ENCODE measurements at regions not wholly inside any gene's neighbourhood (a gene's known extent, or its start where the extent isn't known, plus 50 kb on each side); places are given as distances from the start of the nearest gene placed in this dataset.
"Not testable (repeated sequence)": the region's sequence is repeated elsewhere in the genome, so short reads cannot be mapped to it uniquely, and the experiment has no call there.

DNA sequence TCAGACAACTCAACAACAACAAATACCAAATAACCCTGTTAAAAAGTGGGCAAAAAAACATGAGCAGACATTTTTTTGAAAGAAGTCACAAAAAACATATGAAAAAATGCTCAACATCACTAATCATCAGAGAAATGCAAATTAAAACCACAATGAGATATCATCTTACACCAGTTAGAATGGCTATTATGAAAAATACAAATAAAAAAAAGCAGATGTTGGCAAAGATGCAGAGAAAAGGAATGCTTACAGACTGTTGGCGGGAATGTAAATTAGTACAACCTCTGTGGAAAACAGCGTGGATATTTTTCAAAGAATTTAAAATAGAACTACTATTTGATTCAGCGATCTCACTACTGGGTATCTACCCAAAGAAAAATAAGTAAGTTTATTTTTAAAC lies 114.0 kb downstream of the SLC38A4 start:
- DNase-seq: no peak

DNA sequence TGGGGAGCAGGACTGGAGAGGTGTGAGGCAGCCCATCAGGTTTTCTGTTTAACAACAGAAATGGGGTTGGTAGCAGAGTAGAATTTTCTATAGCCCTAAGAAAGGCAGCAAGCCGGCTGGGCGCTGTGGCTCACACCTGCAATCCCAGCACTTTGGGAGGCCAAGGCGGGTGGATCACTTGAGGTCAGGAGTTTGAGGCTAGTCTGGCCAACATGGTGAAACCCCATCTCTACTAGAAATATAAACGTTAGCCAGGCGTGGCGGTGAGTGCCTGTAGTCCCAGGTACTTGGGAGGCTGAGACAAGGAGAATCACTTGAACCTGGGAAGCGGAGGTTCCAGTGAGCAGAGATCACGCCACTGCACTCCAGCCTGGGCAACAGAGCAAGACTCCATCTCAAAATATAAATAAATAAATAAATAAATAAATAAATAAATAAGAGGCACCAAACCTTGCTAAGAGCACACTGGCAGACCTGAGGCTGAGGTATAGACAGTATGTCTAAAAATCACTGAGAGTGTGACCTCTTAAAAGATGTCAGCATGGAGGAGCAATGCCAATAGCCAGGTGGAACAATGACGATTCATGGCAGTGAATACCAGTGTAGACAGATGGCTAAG lies 115.6 kb downstream of the SLC38A4 start:
- no peak for DNase-seq

DNA sequence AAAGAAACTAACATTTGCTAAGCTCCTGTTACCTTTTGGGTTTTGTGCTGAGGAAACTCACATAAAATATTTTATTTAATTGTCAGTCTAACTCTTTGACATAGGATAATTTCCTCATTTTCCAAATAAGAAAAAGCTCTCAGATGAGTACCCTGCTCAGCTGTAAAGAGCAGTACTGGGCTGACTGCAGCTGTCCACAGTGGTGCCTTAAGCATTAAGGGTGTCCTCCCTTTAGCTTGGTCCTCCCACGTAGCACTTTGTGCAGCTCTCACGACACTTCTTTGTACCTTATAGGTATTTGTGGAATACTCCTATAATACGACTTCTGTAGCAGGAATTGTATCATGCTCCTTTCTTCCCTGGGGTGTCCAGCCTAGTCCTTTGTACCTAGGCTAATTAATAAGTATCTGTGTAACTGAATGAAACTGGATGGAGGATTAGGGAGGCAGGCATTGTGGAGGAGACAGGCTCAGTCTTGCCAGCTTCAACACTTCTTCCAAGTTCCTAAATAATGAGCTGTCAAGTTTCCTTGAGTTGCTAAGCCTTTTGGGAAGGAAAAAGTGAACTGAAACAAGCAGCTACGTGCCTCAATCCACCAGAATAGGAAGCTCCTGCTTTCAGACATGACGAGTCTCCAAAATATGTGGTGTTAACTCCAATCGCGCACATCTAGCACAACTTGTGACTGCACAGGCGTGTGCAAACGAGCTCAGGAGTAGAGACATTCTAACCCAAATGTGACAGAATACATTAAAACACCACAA lies 123.0 kb downstream of the SLC38A4 start:
- no peak for DNase-seq

DNA sequence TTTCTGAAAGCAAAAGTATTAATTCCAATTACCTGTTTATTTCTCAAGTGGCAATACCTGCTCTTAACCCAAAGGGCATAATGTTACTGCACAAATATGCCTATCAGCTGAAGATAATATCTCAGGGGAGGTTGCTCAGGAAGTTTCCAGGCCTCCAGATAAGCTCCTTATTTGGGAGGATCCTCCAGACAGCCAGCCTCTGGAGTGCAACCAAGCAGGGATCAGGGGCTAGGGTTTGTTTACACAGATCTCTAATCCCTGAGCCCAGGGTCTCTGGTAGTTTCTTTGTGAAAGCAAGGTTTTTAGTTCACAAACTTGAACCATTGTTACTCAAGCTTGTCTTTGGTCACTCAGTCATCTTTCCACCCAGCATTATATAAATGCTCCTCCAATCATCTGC lies 124.4 kb downstream of the SLC38A4 start:
- no peak for DNase-seq

- DNase-seq: no peak
Measured at GRCh38 chr12:46699986-46700385, 125.8 kb downstream of the SLC38A4 start.

GRCh38 chr12:46698003-46698402 lies 127.8 kb downstream of the SLC38A4 start:
- DNase-seq: no peak

DNA sequence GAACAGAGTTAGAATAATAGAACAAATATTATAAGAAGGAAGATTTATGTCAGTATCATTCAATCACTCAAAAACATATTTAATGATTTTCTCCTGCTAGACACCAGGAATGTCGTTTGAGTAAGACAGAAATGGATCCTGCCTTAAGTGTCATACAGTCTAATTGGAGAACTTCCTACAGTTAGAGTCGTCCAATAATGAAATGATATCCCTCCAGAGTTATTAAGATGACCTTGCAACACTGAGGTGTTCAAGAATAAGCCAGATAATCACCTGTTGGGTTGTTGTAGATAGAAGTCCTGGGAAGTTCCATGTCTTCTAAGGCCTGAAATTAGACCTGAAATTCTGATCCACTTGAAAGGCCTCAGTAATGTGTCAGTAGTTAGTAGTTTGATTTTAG lies 132.3 kb downstream of the SLC38A4 start:
- DNase-seq: no peak

- DNase-seq: no peak
Measured at GRCh38 chr12:46693034-46693433, 132.8 kb downstream of the SLC38A4 start.

DNA sequence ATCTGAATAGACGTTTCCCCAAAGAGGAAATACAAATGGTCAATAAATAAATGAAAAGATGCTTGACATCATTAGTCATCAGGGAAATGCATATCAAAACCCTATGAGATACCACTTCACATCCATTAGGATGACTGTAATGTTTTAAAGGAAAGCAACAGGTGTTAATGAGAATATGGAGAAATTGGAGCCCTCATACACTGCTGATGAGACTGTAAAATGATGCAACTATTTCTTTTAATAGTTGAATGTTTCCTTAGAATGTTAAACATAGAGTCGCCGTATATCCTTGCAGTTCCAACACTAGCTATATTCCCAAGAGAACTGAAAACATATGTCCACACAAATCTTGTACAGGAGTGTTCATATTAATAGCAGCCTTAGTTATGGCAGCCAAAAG lies 133.2 kb downstream of the SLC38A4 start:
- no peak for DNase-seq

GRCh38 chr12:46686267-46686942 lies 139.4 kb downstream of the SLC38A4 start:
- DNase-seq: no peak

DNA sequence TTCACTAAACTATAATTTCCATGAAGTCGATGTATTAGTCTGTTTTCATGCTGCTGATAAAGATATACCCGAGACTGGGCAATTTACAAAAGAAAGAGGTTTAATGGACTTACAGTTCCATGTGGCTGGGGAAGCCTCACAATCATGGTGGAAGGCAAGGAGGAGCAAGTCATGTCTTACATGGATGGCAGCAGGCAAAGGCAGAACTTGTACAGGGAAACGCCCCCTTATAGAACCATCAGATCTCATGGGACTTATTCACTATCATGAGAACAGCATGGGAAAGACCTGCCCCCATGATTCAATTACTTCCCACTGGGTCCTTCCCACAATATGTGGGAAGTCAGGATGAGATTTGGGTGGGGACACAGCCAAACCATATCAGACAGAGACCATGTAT lies 141.6 kb downstream of the SLC38A4 start:
- not testable (repeated sequence) for DNase-seq

DNA sequence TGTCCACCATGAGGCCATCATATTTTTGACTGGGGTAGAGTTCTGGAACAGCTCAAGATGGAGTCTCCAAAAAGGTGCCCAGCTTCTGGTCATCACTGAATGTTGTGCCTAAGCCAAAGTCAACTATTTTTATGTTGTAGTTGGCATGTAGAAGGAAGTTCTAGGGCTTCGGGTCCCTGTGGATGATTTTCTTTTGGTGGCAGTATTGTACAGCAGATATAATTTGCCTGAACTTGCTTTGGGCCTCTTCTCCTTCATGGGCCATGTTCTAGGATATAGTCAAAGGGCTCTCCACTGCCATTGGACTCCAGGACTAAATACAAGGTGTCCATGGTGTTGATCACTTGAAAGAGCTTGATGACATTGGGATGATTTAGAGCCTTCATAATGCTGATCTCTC lies 143.6 kb downstream of the SLC38A4 start:
- no peak for DNase-seq

DNA sequence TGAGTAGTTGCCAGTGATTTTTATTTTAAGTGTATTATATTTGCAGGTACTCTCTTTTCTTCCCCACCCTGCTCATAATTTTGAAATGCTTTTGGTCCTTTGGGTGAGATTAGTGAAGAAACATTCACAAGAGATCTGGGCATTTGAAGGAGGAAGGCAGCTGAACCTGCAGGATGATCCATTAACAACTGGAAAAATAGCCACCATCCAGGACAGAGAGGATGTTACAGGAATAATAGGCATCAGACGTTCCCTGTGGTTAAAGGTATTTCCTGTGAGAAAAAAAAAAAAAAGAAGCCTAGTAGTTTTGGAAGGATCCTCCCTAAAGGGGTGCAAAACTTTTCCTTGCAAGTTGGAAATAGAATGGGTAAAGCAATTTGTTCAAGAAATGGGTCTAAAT lies 145.3 kb downstream of the SLC38A4 start:
- DNase-seq: no peak

DNA sequence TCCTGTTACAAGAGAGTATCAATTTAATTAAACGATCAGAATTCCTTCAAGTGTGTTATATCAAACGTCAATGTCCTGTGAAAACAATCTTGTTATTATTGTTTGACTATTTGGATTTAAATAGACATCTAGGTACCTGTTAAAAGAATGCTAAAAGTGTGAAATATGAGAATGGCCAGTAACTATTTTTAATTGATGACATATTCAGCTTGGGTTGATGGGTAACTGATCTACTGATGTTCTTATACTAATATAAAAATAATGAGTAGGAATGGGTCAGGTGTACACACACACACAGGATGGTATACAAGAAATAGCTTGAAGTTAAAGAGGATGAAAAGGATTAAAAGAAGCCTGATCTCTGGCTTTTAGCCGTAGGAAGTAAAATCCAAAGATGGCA lies 146.0 kb downstream of the SLC38A4 start:
- no peak for DNase-seq

- DNase-seq: no peak
Measured at GRCh38 chr12:46678426-46678825, 147.4 kb downstream of the SLC38A4 start.

DNA sequence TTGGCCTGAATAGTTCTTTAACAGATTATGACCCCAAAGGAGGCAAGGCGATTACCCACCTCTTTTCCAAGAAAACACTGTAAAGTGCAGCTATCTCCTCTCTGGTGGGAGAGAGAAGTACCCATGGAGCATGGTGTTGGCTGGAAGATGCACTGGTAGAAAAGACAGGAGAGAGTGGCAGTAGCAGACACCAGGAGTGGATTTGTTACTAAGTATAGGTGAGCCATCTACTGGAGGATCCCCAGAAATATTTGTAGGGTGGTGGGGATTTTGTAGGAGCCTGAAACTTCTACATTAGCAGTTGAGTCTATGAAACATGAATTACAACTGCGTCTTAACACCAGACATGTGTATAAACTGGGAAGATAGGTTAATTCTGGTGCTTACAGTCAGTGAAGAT lies 148.0 kb downstream of the SLC38A4 start:
- no peak for DNase-seq

DNA sequence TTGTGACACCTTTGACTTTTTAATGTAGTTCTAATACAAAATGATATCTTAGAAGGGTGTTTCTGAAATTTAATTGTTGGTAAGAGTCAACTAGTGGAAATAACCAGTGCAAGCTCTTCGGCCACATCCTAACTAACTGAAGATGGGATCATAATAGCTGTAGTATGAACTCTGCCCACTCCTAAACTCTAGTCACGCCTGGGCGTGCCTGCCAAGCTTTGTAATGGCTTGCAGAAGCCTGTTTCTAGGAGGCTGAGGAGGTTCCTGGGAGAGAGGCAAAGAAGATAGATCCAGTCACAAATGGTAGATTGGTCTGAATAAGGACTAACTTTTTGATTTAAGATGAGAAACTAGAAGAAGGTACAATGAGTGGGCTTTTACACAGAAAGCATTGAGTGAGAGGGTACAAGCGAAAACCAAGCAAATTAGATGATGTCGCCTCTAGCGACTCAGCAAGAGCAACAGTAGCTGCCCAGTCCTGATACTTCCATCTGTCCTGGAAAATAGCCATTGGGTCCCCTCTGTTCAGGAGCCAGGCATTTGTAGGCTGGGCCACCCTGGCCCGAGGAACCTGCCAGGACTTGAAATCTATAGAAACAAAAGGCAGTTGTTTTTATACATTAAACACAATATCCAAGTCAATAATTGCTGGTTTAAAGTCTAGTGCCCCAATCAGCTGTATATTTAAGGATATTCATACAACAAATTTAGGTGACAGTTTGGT lies 148.8 kb downstream of the SLC38A4 start:
- no peak for DNase-seq

DNA sequence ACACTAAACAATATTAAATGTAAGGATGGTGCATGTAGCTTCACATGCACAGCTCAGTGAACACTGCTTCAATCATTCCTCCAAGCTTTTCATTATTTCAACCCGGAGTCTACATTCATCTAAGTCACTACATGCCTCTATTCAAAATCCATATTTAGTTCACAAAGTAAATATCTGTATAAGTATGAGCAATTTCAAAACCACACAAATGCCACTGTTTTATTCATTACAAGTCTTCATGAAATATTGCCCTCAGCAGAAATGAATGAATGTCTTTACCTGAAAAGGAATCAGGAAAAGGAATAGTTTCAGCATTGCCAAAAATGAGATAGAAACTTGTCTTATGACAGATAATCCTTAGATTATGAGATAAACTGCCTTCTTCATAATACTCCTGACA lies 149.4 kb downstream of the SLC38A4 start:
- DNase-seq: no peak

DNA sequence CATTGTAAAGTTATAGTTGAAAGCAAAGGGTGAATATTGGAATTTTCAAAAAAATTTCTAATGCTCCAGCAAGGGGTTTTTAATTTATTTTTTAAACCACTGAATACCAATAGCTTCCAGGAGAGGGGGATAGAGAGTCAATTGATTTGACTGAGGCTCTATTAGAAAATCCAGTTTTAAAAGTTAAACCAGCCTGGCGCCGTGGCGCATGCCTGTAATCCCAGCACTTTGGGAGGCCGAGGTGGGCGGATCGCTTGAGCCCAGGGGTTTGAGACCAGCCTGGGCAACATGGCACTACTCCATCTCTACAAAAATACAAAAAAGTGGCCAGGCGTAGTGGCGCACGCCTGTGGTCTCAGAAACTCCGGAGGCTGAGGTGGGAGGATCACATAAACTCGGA lies 150.1 kb downstream of the SLC38A4 start:
- DNase-seq: no peak

DNA sequence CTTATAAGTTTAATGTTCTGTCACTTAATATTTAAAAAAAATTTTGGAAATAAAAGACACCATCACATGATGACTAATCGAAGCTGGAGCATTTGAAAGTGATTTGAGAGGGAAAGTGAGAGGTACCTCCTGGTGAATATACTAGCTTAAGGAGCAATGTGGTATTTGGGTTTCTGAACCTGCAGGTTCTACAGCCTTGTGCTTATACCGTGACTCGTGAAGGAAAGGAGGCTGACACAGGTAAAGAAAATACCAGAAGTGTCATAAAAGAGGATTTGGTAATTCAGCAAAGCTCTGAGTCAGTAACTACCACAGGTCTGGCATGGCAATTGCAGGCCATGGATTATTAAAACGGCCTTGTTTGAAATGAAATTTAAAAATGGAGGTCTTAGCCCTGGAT lies 151.0 kb downstream of the SLC38A4 start:
- DNase-seq: no peak

- no peak for DNase-seq
Measured at GRCh38 chr12:46674129-46674528, 151.7 kb downstream of the SLC38A4 start.

GRCh38 chr12:46671102-46671501 lies 154.7 kb downstream of the SLC38A4 start:
- DNase-seq: no peak

GRCh38 chr12:46670636-46671035 lies 155.2 kb downstream of the SLC38A4 start:
- DNase-seq: no peak

- no peak for DNase-seq
Measured at GRCh38 chr12:46669720-46670119, 156.1 kb downstream of the SLC38A4 start.
